DMS 273 (cell line): ENCODE measurements at regions not wholly inside any gene's neighbourhood (a gene's known extent, or its start where the extent isn't known, plus 50 kb on each side); places are given as distances from the start of the nearest gene placed in this dataset.

Experiments
- DNase-seq: peaks from one replicate; lab custom pipeline; 2025; ENCODE audit not compliant: unreplicated experiment; lab: John Stamatoyannopoulos, UW

- no peak for DNase-seq
Observed at GRCh38 chr1:192713921-192714320, 78.0 kb downstream of the RGS13 start.

- DNase-seq: no peak
Observed at GRCh38 chr1:192724670-192725069, 84.2 kb upstream of the RGS2 start.

DNA sequence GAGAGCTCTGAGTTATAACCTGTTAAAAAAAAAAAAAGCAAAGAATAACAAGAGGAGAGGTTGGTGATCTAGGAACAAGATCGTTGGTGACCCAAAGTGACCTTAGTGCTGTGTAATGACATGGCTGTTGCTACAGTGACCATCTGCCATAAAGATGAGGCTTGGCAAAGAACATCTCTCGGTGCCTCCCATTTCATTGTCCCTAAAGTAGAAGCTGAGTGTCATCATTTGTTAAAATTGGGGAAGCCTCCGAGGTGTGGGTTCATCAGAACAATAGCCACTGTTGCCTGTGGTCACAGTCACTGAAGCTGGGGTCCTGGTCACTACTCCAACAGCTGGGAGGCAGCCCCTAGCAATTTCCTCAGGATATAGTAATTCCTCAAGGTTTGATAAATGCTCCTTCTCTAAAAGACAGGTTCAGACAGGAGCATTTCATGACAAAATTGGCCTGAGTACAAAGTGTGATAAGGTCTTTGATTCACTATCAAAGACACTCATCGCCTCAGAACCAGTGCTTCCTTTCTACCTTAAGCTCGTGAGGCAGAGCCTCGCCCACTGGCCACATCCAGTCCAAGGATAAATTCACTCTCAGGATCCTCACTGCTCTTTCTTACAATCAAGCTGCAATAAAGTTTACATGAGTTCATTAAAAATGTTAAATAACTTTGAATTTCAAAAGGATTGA lies 81.9 kb upstream of the RGS2 start:
- DNase-seq: peak; percentile 5

DNA sequence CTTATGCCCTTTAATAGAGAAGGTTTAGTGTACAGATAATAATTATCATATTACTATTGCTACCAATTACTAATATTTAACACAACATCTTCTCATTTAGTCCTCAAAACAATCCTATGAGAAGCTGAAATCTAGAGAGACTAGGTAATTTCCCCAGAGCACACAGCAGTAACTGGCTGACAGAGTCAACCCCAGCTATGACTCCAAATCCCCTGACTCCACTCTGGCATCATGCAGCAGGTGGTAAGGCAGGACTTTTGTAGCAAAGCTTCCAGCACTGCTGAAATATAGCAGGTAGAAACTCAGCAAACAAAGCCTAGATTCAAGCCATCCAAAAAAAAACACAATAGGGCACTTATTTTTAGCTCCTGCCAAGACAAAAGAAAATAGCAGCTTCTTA lies 79.3 kb upstream of the RGS2 start:
- DNase-seq: no peak

DNA sequence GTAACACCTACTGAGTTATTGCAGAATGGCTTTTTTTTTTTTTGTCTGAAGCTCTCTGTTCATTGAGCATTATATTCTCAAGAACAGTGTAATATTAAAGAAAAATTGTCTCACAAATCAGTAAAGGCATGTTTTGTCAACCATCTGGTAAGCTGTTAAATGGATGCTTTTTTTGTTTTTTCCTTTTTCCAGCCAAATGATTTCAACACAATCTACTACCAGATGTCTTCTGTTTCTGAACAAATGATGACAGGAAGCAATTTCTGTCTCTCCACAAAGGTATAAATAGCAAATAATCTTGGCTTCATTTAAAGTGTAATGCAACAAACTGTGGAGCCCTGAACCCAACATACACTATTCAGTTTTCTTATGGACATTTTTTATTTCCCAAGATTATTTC lies 78.6 kb upstream of the RGS2 start:
- DNase-seq: no peak

- peak; percentile 60 for DNase-seq
Observed at GRCh38 chr1:192732787-192733186, 76.1 kb upstream of the RGS2 start.

DNA sequence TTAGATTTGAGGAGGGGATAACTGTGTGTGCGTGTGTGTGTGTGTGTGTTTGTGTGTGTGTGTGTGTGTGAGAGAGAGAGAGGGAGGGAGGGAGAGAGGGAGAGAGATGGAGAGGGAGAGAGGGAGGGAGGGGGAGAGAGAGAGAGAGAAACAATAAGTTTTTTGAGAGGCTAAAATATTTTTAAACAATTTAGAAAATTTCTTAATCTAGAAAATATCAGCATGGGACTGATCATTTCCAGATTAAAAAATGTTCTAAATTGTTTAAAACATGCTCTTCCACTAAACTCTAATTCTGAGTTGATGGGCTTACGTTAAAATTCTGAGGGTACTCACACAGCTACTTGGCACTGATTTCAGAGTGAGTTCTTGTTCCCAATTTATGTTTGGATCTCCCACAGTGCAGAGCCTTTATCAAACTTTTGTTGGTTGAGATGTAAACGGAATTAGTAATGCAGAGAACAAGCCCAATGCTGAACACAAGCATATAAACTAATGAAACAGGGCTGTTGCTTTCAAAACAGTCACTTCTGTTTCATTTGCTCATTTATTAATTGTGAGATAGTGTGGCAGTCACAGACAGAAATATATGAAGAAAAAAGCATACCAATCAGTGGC lies 73.4 kb upstream of the RGS2 start:
- DNase-seq: no peak

- no peak for DNase-seq
Observed at GRCh38 chr1:192737306-192737705, 71.5 kb upstream of the RGS2 start.

DNA sequence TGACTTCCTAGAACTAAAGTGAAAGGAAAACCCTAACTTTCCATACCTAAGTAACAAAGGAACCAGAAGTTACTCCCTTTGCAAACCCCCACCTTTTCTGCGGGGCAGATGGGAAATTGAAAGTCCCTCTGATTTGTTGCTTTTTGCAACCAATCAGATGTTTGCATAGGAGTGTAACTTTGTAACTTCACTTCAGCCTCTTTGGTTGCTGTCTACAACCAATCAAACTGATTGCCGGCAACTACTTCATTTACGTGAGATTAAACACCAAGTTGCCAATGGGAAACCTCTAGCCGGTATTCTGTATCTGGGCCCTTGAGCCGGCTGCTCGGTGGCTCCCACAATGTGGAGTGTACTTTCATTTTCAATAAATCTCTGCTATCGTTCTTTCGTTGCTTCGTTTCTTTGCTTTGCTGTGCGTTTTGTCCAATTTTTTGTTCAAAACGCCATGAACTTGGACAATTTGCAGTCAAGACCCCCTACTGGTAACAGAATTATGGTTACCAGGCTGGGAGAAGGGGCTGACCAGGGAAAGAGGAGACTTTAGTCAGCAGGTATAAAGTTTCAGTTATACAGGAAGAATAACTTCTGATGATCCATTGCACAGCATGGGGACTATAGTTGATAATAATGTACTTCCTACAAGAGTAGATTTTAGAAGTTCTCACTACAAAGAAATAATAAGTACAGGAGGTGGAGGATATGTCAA lies 69.2 kb upstream of the RGS2 start:
- no peak for DNase-seq

- DNase-seq: no peak
Observed at GRCh38 chr1:192740214-192740613, 68.6 kb upstream of the RGS2 start.

GRCh38 chr1:192741095-192741494 lies 67.7 kb upstream of the RGS2 start:
- DNase-seq: no peak

DNA sequence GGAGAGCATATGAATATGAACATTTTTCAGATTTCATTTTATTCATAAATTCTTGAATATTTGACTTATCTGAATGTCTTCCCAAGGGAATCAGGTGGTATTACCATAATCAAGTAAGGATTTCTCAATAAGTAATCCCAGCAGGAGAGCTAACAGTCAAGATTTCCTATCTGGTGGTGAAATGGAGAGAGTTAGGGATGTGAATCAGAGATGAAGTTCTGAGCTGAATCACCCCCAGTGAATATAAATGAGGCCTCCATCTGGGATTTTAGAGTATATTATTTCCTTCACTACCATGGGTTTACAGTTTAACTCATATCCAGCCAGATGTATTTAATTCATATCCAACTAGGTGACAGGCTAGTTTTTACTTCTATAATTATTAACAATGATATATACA lies 61.5 kb upstream of the RGS2 start:
- DNase-seq: peak; percentile 65

GRCh38 chr1:192747943-192748342 lies 60.9 kb upstream of the RGS2 start:
- DNase-seq: peak; percentile 6

DNA sequence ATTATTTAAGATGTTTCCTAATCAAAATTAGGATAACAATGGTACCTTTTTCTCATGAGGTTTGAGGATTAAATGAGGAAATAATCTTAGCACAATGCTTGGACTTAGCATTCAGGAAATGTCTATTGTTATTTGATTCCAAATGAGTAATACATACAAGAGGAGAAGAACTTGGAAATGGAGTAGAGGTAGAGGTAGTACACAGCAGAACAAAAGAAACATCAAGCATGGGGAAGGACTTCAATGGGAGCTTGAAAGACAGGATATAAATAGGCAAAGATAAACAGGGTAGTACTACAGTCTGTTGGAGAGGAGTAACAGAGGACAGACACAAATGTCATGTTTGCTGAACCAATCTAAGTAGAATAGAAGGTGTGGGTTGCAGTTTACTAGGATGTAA lies 59.5 kb upstream of the RGS2 start:
- DNase-seq: no peak

GRCh38 chr1:192751260-192751659 lies 57.6 kb upstream of the RGS2 start:
- no peak for DNase-seq

DNA sequence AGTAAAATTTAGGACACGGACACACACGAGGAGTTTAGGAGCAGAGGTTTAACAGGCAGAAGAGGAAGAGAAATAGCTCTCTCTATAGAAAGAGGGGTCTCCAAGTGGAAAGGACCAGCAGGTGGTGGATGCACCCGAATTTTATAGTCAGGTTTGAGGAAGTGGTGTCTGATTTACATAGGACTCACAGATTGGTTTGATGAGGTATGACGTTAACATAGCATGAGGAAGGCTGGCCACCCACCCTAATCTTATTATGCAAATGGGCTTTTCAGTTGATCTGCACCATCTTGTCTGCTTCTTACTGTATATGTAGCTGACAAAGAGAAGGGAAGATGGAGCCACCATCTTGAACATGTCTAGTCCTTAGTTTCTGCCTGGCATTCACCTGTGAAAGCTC lies 52.5 kb upstream of the RGS2 start:
- no peak for DNase-seq

GRCh38 chr1:192756847-192757246 lies 52.0 kb upstream of the RGS2 start:
- no peak for DNase-seq

DNA sequence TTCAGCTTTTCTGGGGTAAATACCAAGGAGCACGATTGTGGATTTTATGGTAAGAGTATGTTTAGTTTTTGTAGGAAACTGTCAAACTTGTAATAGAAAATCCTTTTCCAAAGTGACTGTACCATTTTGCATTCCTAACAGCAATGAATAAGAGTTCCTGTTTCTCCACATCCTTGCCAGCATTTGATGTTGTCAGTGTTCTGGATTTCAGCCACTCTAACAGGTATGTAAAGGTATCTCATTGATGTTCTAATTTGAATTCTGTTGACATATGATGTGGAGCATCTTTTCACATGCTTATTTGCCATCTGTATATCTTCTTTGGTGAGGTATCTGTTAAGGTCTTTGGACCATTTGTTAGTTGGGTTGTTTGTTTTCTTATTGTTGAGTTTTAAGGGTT lies 50.3 kb upstream of the RGS2 start:
- no peak for DNase-seq
